Activated T-cell treated with anti-CD3 and anti-CD28 coated beads, Interleukin-2, amount 50 U/mL, for 4 hours (primary cell): ENCODE measurements at regions not wholly inside any gene's neighbourhood (a gene's known extent, or its start where the extent isn't known, plus 50 kb on each side); places are given as distances from the start of the nearest gene placed in this dataset.
"Not testable (repeated sequence)": the region's sequence is repeated elsewhere in the genome, so short reads cannot be mapped to it uniquely, and the experiment has no call there.

Experiments used
- ATAC-seq, 2 donors: fragments of 200-7000 bp; cut with Tn5 transposase; one replicate each; pipeline ENCODE4 v1.10.0; 2021
- DNase-seq: peaks from one replicate; pipeline ENCODE4 v3.0.0-alpha.2; 2020
- H3K27me3 Mint-ChIP-seq: one replicate; pipeline ENCODE4 v1.8.0; 2021; ENCODE audit warnings: low read depth, mixed read lengths
- H3K36me3 Mint-ChIP-seq: one replicate; pipeline ENCODE4 v1.8.0; 2022; ENCODE audit warnings: mixed read lengths; ENCODE audit not compliant: insufficient read depth
- H3K4me1 Mint-ChIP-seq: one replicate; pipeline ENCODE4 v1.8.0; 2021; ENCODE audit warnings: low read depth, mixed read lengths
- H3K4me3 Mint-ChIP-seq: one replicate; pipeline ENCODE4 v1.8.0; 2021; ENCODE audit warnings: mild to moderate bottlenecking, moderate library complexity, mixed read lengths
- H3K9me3 Mint-ChIP-seq: one replicate; pipeline ENCODE4 v1.8.0; 2021; ENCODE audit warnings: mixed read lengths

DNA sequence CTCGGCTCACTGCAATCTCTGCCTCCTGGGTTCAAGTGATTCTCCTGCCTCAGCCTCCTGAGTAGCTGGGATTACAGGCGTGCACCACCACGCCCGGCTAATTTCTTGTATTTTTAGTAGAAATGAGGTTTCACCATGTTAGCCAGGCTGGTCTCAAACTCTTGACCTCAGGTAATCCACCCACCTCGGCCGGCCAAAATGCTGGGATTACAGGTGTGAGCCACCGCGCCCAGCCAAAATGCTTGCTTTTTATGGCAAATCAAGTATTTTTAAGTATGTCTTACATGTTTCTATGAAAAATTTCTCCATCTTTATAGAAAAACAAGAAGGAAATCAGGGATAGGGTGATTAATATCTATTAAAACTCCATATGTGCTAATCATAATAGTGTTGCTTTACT is 959.1 kb downstream of the EPHA4 start:
- not testable (repeated sequence) for H3K4me1 Mint-ChIP-seq, H3K36me3 Mint-ChIP-seq, H3K4me3 Mint-ChIP-seq, ATAC-seq, H3K9me3 Mint-ChIP-seq, DNase-seq, H3K27me3 Mint-ChIP-seq

GRCh38 chr2:220614064-220614463 is 958.0 kb downstream of the EPHA4 start:
- no peaks in the 10 kb centered on the region for H3K27me3 Mint-ChIP-seq
- DNase-seq (no peak), ATAC-seq (no peak)
- H3K9me3 Mint-ChIP-seq: no peaks in the 10 kb centered on the region
- no peak overlapping the region for H3K4me3 Mint-ChIP-seq
- no peaks in the 10 kb centered on the region for H3K4me1 Mint-ChIP-seq
- H3K36me3 Mint-ChIP-seq: no peaks in the 10 kb centered on the region

DNA sequence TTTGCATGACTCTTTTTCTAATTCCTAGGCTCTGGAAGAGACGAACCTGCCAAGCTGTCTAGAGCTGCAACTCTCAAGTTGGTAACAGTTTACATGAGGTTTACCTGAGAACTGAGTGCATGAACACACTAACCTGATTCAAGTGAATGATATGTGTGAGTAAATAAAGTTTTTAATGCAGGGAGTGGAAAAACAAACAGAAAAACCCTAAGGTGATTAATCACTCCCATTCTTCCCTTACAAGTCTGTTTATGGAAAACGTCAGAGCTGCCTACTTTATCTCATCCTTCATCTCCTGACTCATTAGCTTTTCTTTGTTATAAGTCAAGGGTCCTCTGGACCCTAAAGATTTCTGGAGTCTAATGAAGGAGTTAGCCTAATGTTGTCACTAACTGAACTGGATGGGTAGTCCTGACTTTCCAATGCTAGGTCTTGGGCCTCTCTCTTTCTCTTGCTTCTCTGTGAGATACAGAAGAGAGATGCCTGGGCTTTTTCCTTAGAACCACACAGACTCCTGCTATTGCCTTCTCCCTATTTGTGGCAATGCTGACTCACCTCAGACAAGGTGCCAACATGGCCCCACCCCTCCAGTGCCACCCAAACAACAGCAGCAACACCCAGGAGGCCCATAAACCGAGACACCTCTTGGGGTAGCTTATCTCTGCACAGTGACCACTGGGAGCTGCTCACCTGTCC is 952.4 kb downstream of the EPHA4 start:
- no peaks in the 10 kb centered on the region for H3K4me1 Mint-ChIP-seq
- no peaks in the 10 kb centered on the region for H3K36me3 Mint-ChIP-seq
- H3K4me3 Mint-ChIP-seq: no peak overlapping the region
- H3K27me3 Mint-ChIP-seq: no peaks in the 10 kb centered on the region
- no peaks in the 10 kb centered on the region for H3K9me3 Mint-ChIP-seq
- no peak for DNase-seq
- ATAC-seq: no peak

GRCh38 chr2:220626603-220627002 is 945.5 kb downstream of the EPHA4 start:
- ATAC-seq (no peak), DNase-seq (no peak)
- H3K4me1 Mint-ChIP-seq: no peaks in the 10 kb centered on the region
- no peaks in the 10 kb centered on the region for H3K36me3 Mint-ChIP-seq
- no peaks in the 10 kb centered on the region for H3K27me3 Mint-ChIP-seq
- H3K4me3 Mint-ChIP-seq: no peak overlapping the region
- no peaks in the 10 kb centered on the region for H3K9me3 Mint-ChIP-seq

DNA sequence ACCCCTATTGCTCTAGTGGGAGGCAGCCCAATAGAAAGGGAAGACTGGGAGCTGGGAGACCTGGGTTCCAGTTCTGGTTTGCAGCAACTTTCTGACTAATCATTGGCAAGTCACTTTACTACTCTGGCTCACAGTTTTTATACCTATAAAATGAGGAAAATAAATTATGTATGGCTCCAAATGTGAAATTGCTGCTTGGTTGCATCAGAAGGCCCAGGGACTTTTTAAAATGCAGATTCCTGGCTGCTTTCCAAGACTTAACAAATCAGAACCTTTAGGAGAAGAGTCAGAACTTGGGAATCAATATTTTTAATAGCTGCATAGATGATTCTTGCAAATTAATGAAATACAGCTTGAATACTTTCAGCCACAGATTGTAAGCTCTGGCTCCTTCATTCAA is 943.9 kb downstream of the EPHA4 start:
- no peaks in the 10 kb centered on the region for H3K4me1 Mint-ChIP-seq
- H3K9me3 Mint-ChIP-seq: no peaks in the 10 kb centered on the region
- H3K36me3 Mint-ChIP-seq: no peaks in the 10 kb centered on the region
- DNase-seq (no peak), ATAC-seq (no peak)
- H3K4me3 Mint-ChIP-seq: no peak overlapping the region
- H3K27me3 Mint-ChIP-seq: no peaks in the 10 kb centered on the region

DNA sequence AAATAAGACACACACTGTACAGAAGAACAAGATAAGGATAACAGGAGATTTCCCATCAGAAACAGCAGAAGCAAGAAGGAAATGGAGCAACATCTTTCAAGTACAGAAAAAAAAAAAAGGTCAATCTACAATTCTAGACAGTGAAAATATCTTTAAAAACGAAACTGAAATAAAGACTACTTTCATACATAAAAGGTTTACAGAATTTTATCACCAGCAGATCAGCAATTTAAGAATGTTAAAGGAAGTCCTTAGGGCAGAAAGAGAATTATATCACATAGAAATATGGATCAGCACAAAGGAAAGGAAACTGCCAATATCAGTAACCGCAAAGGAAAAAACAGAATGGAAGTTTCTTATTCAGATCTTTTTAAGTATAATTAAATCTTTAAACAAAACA is 931.0 kb downstream of the EPHA4 start:
- DNase-seq: no peak
- no peak overlapping the region for H3K4me3 Mint-ChIP-seq
- no peaks in the 10 kb centered on the region for H3K36me3 Mint-ChIP-seq
- no peaks in the 10 kb centered on the region for H3K9me3 Mint-ChIP-seq
- no peak for ATAC-seq
- H3K27me3 Mint-ChIP-seq: no peaks in the 10 kb centered on the region
- peaks cover 9% of the 10 kb centered on the region for H3K4me1 Mint-ChIP-seq

DNA sequence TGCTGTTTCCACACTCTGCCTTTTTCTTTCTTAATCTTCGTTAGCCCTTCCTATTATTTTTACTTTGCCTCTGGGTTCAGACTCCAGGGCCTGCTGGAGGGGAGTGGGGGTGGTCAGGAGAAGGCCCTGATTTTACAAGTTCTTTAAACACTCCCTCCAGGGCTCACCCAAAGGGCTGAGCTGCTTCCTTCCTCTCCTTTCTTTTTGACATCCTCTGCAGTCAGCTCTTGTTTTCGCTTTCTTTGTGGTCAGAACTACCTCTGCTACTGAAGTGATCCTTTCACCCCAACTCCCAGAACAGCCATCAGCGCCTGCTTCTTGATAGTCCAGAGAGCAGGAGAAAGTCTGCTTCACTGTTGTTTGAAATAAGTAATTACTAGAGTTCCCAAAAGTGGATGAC is 925.7 kb downstream of the EPHA4 start:
- ATAC-seq (no peak), DNase-seq (no peak)
- H3K36me3 Mint-ChIP-seq: no peaks in the 10 kb centered on the region

GRCh38 chr2:220648628-220649027 is 923.5 kb downstream of the EPHA4 start:
- DNase-seq (no peak), ATAC-seq (no peak)
- Mint-ChIP-seq H3K9me3 (no peaks in the 10 kb centered on the region), H3K4me1 (peaks cover 14% of the 10 kb centered on the region), H3K4me3 (no peak overlapping the region), H3K27me3 (peaks cover 4% of the 10 kb centered on the region), H3K36me3 (no peaks in the 10 kb centered on the region)

More for the DNA sequence above, 925.7 kb downstream of the EPHA4 start:
- no peaks in the 10 kb centered on the region for H3K9me3 Mint-ChIP-seq
- peaks cover 18% of the 10 kb centered on the region for H3K4me1 Mint-ChIP-seq
- no peaks in the 10 kb centered on the region for H3K27me3 Mint-ChIP-seq
- no peak overlapping the region for H3K4me3 Mint-ChIP-seq

DNA sequence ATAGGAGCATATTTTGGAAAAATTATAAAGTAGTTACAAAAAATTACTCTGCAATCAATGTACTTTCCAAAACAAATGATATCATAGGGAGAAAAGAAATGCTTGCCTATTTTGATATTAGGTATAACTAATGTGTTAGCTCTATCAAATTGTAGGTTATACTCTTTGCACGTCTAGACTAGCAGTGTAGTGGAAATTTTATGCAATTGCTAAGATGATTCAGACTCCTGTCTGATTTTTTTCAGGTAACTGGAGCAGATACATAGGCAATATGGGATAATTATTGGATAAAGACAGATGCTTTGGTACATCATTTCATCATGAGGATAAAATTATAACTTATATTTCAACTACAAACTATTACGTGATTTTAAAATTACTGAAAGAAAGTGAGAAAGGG is 918.3 kb downstream of the EPHA4 start:
- peaks cover 7% of the 10 kb centered on the region for H3K27me3 Mint-ChIP-seq
- ATAC-seq: no peak
- H3K4me1 Mint-ChIP-seq: no peaks in the 10 kb centered on the region
- H3K4me3 Mint-ChIP-seq: no peak overlapping the region
- H3K9me3 Mint-ChIP-seq: no peaks in the 10 kb centered on the region
- no peaks in the 10 kb centered on the region for H3K36me3 Mint-ChIP-seq
- DNase-seq: no peak

DNA sequence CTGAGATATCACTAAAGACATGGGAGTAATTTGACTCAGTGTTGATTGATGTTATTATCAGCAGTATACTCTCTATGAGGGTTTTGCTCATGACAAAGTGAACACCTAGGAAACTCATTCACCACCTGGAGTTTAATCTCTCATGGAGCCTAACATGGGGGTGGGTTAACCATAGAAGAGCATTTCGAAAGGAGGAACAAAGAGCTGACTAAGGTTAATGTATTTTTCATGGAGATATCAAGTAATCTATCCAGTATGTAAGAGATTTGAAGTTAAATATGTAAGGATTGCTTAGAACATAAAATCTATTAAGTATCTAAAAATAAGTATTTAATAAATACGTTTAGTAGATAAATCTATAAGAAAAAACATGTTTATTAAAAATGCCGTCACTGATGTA is 917.8 kb downstream of the EPHA4 start:
- Mint-ChIP-seq H3K9me3 (no peaks in the 10 kb centered on the region), H3K27me3 (peaks cover 7% of the 10 kb centered on the region), H3K4me3 (no peak overlapping the region), H3K4me1 (no peaks in the 10 kb centered on the region), H3K36me3 (no peaks in the 10 kb centered on the region)
- DNase-seq (no peak), ATAC-seq (no peak)

- Mint-ChIP-seq H3K27me3 (no peaks in the 10 kb centered on the region), H3K9me3 (no peaks in the 10 kb centered on the region), H3K4me1 (no peaks in the 10 kb centered on the region), H3K36me3 (no peaks in the 10 kb centered on the region), H3K4me3 (no peak overlapping the region)
- ATAC-seq: no peak
- no peak for DNase-seq
Observed at GRCh38 chr2:220660277-220661145, 911.6 kb downstream of the EPHA4 start.

- no peak overlapping the region for H3K4me3 Mint-ChIP-seq
- DNase-seq (no peak), ATAC-seq (no peak)
- H3K4me1 Mint-ChIP-seq: no peaks in the 10 kb centered on the region
- H3K27me3 Mint-ChIP-seq: no peaks in the 10 kb centered on the region
- no peaks in the 10 kb centered on the region for H3K9me3 Mint-ChIP-seq
- no peaks in the 10 kb centered on the region for H3K36me3 Mint-ChIP-seq
Observed at GRCh38 chr2:220662431-220662830, 909.7 kb downstream of the EPHA4 start.

- no peaks in the 10 kb centered on the region for H3K9me3 Mint-ChIP-seq
- H3K27me3 Mint-ChIP-seq: no peaks in the 10 kb centered on the region
- no peaks in the 10 kb centered on the region for H3K4me1 Mint-ChIP-seq
- ATAC-seq (no peak), DNase-seq (no peak)
- no peaks in the 10 kb centered on the region for H3K36me3 Mint-ChIP-seq
- H3K4me3 Mint-ChIP-seq: no peak overlapping the region
Observed at GRCh38 chr2:220663065-220663464, 909.0 kb downstream of the EPHA4 start.

GRCh38 chr2:220664272-220665107 is 907.6 kb downstream of the EPHA4 start:
- H3K4me3 Mint-ChIP-seq: no peak overlapping the region
- H3K4me1 Mint-ChIP-seq: no peaks in the 10 kb centered on the region
- no peaks in the 10 kb centered on the region for H3K27me3 Mint-ChIP-seq
- H3K36me3 Mint-ChIP-seq: no peaks in the 10 kb centered on the region
- H3K9me3 Mint-ChIP-seq: no peaks in the 10 kb centered on the region
- DNase-seq (no peak), ATAC-seq (no peak)
